Endodermal cell (in vitro differentiated cells): ENCODE measurements at regions not wholly inside any gene's neighbourhood (a gene's known extent, or its start where the extent isn't known, plus 50 kb on each side); places are given as distances from the start of the nearest gene placed in this dataset.

ENCODE experiments used
- DNase-seq: peaks from one replicate; pipeline ENCODE4 v3.0.0-alpha.2; 2017
- H3K27ac ChIP-seq: 2 replicates; pipeline ENCODE4 v1.5.1; 2013; ENCODE audit warnings: mild to moderate bottlenecking, low read depth, low read length, moderate library complexity
- H3K27me3 ChIP-seq: 2 replicates; pipeline ENCODE4 v1.6.1; 2013; ENCODE audit warnings: mild to moderate bottlenecking, low read length, moderate library complexity; ENCODE audit not compliant: insufficient read depth, control insufficient read depth, poor library complexity, severe bottlenecking
- H3K36me3 ChIP-seq: 2 replicates; pipeline ENCODE4 v1.7.0; 2013; ENCODE audit warnings: mild to moderate bottlenecking, low read length, moderate library complexity; ENCODE audit not compliant: control insufficient read depth, insufficient read depth
- H3K4me1 ChIP-seq: one replicate; pipeline ENCODE4 v1.7.0; 2013; ENCODE audit warnings: low read length; ENCODE audit not compliant: control insufficient read depth, insufficient read depth
- H3K4me3 ChIP-seq: 2 replicates; pipeline ENCODE4 v1.5.1; 2013; ENCODE audit warnings: mild to moderate bottlenecking, low read length, moderate library complexity
- H3K9ac ChIP-seq: 2 replicates; pipeline ENCODE4 v1.6.1; 2013; ENCODE audit warnings: mild to moderate bottlenecking, low read length, moderate library complexity; ENCODE audit not compliant: poor library complexity, severe bottlenecking; ENCODE audit errors: extremely low read depth
- H3K9me3 ChIP-seq: 2 replicates; pipeline ENCODE4 v1.6.1; 2013; ENCODE audit warnings: mild to moderate bottlenecking, low read length, moderate library complexity; ENCODE audit not compliant: control insufficient read depth
- H3K27ac Mint-ChIP-seq: 2 replicates; pipeline ENCODE4 v1.8.0; 2020; ENCODE audit warnings: mixed read lengths
- H3K27me3 Mint-ChIP-seq: 2 replicates; pipeline ENCODE4 v1.8.0; 2021; ENCODE audit warnings: mild to moderate bottlenecking, mixed read lengths; ENCODE audit not compliant: insufficient read depth
- H3K36me3 Mint-ChIP-seq: 2 replicates; pipeline ENCODE4 v1.8.0; 2020; ENCODE audit warnings: low read depth, mixed read lengths
- H3K4me1 Mint-ChIP-seq: 2 replicates; pipeline ENCODE4 v1.8.0; 2020; ENCODE audit warnings: mixed read lengths
- H3K4me3 Mint-ChIP-seq: 2 replicates; pipeline ENCODE4 v1.8.0; 2020; ENCODE audit warnings: mild to moderate bottlenecking, moderate library complexity, mixed read lengths
- H3K9me3 Mint-ChIP-seq: 2 replicates; pipeline ENCODE4 v1.8.0; 2020; ENCODE audit warnings: mild to moderate bottlenecking, mixed read lengths
- WGBS, 2 experiments: methylation state at CpG; one replicate each; pipeline versions ENCODE4 v1.1.5 to v1.1.7; 2013; ENCODE audit warnings: missing lambda C conversion rate in 2 of 2, mixed read lengths in 1 of 2; ENCODE audit not compliant: insufficient coverage in 1 of 2, insufficient read length in 1 of 2; 5-methylcytosine and 5-hydroxymethylcytosine counted together
- TF ChIP-seq, protein P1 (sequence below): fragments of 200-600 bp; sonication (generic); conservative IDR thresholded peaks from 2 replicates; pipeline ENCODE4 v1.5.0; 2021; ENCODE audit warnings: antibody characterized with exemption, mild to moderate bottlenecking

DNA sequence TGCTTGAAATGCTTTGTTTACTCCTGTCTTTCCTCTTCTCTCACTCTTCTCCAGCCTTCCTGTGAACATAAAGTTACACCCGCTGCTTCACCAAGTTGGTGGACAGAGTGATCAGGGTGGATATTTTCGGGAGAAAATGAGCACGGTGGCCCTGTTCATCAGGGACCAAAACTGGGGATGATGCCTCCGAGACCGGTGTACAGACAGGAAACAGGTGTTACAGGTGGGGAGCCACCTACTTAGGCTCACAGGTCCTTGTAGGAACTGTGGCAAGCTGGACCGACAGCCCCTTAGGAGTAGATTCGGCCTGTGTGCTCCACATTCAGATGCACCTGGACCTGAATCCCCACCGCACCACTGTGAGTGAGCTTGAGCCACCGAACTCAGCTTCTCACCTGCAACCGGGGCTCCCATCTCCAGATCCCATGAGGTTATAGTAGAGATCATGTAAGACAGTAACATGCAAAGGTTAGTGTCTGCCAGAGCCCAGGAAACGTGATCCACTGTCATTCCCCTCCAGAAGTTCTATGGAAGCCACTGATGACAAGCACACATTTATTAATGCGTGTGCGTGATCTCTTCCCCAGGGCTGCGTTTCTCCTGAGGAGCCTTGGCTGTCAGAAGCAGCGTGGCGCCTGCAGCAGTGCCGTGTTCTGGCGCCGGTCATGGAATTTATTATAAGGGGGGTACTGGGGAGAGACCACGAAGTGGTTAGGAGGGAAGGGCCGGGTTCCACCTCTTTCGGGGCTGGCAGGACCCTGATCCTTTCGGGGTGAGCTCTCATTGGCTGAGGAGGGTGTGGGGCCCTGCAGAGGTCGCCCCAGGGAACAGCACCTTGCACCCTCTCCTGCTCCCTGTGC is 94.2 kb downstream of the ERMARD start:
- Histone ChIP-seq H3K27ac (no peak overlapping the region), H3K4me3 (no peak overlapping the region), H3K9ac (no peak overlapping the region), H3K36me3 (no peaks in the 10 kb centered on the region), H3K27me3 (no peaks in the 10 kb centered on the region), H3K9me3 (no peaks in the 10 kb centered on the region), H3K4me1 (no peaks in the 10 kb centered on the region)
- WGBS, 2 experiments = 87 to 93% methylated on average over 12 to 24 of the region's 24 CpGs
- no peaks in the 10 kb centered on the region for H3K4me1 Mint-ChIP-seq
- DNase-seq = peak; percentile 12
- no peaks in the 10 kb centered on the region for H3K36me3 Mint-ChIP-seq
- H3K4me3 Mint-ChIP-seq = no peak overlapping the region
- TF ChIP-seq, protein P1, sequence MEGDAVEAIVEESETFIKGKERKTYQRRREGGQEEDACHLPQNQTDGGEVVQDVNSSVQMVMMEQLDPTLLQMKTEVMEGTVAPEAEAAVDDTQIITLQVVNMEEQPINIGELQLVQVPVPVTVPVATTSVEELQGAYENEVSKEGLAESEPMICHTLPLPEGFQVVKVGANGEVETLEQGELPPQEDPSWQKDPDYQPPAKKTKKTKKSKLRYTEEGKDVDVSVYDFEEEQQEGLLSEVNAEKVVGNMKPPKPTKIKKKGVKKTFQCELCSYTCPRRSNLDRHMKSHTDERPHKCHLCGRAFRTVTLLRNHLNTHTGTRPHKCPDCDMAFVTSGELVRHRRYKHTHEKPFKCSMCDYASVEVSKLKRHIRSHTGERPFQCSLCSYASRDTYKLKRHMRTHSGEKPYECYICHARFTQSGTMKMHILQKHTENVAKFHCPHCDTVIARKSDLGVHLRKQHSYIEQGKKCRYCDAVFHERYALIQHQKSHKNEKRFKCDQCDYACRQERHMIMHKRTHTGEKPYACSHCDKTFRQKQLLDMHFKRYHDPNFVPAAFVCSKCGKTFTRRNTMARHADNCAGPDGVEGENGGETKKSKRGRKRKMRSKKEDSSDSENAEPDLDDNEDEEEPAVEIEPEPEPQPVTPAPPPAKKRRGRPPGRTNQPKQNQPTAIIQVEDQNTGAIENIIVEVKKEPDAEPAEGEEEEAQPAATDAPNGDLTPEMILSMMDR = no peak
- H3K27ac Mint-ChIP-seq = no peak overlapping the region
- peaks cover 9% of the 10 kb centered on the region for H3K27me3 Mint-ChIP-seq
- H3K9me3 Mint-ChIP-seq = no peaks in the 10 kb centered on the region

DNA sequence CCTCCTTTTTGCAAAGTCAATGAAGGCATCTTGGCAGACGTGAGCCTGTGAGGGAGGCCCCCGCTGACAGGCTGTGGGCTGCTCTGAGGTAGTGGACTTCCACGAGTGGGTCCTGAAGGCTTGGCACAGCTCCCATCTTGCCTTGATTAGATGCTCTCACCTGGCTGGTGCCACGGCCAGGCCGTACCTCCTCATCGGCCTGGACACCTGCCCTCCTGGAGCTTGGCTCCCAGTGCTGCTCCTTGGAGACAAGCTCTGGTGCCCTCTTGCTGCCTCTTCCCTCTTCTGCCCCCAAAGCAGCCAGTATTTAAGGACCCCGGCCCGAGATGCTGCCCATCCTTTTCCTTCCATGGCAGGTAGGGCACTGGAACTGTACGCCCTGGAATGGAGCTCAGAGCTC is 93.5 kb downstream of the ERMARD start:
- Mint-ChIP-seq H3K36me3 (no peaks in the 10 kb centered on the region), H3K9me3 (no peaks in the 10 kb centered on the region), H3K27me3 (peaks cover 9% of the 10 kb centered on the region), H3K27ac (no peak overlapping the region), H3K4me1 (no peaks in the 10 kb centered on the region), H3K4me3 (no peak overlapping the region)
- peak; percentile 24 for DNase-seq
- Histone ChIP-seq H3K9ac (no peak overlapping the region), H3K27me3 (no peaks in the 10 kb centered on the region), H3K4me3 (no peak overlapping the region), H3K36me3 (no peaks in the 10 kb centered on the region), H3K4me1 (no peaks in the 10 kb centered on the region), H3K27ac (no peak overlapping the region), H3K9me3 (no peaks in the 10 kb centered on the region)
- TF ChIP-seq, protein P1 = no peak
- 91 to 94% methylated on average over 9 of the region's 9 CpGs for WGBS, 2 experiments

DNA sequence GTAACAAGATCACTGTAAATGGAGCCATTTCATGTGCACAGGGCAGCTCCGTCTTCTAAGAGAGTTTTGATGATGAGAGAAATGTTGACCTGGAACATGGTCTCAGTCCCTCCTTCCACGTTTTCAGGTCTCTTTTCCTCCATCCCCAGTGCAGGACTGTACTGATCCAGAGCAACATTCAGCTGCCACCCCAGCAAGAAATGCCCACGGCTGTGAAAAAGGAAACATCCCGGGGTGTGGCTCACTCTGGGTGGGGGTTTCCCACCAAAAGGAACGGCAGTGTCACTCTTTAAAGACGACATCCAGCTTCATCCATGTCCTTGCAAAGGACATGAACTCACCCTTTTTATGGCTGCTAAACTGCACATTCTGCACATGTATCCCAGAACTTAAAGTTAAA is 92.6 kb downstream of the ERMARD start:
- H3K27me3 Mint-ChIP-seq = peaks cover 6% of the 10 kb centered on the region
- peak; percentile 0 for DNase-seq
- WGBS, 2 experiments = 87 to 88% methylated on average over 4 to 6 of the region's 6 CpGs

More for the DNA sequence above, 92.6 kb downstream of the ERMARD start:
- H3K4me3 Mint-ChIP-seq = no peak overlapping the region
- Histone ChIP-seq H3K36me3 (no peaks in the 10 kb centered on the region), H3K27ac (no peak overlapping the region), H3K27me3 (no peaks in the 10 kb centered on the region), H3K9ac (no peak overlapping the region), H3K4me3 (no peak overlapping the region), H3K4me1 (no peaks in the 10 kb centered on the region), H3K9me3 (no peaks in the 10 kb centered on the region)
- H3K36me3 Mint-ChIP-seq = no peaks in the 10 kb centered on the region
- H3K4me1 Mint-ChIP-seq = no peaks in the 10 kb centered on the region
- H3K27ac Mint-ChIP-seq = no peak overlapping the region
- H3K9me3 Mint-ChIP-seq = no peaks in the 10 kb centered on the region
- TF ChIP-seq, protein P1 = no peak
